Sigmoid colon (tissue), 4 donors: ENCODE measurements at regions not wholly inside any gene's neighbourhood (a gene's known extent, or its start where the extent isn't known, plus 50 kb on each side); places are given as distances from the start of the nearest gene placed in this dataset.

ENCODE experiments used
- CTCF ChIP-seq, 4 experiments: fragments of 450-650 bp in 3 of 4; fragments of 200-600 bp in 1 of 4; IDR thresholded peaks; one replicate each; pipeline ENCODE4 v1.5.1; 2016 to 2019; ENCODE audit warnings: antibody characterized with exemption in 4 of 4, mild to moderate bottlenecking in 3 of 4, moderate library complexity in 2 of 4
- EP300 ChIP-seq, 4 donors: sonication (generic); formaldehyde crosslinking; IDR thresholded peaks; one replicate each; pipeline ENCODE4 v1.6.1; 2017; ENCODE audit warnings: antibody characterized with exemption in 4 of 4
- POLR2A ChIP-seq, 2 donors: fragments of 450-650 bp; IDR thresholded peaks; one replicate each; pipeline ENCODE4 v1.6.1; 2016; ENCODE audit warnings: antibody characterized with exemption in 2 of 2, mild to moderate bottlenecking in 2 of 2, moderate library complexity in 2 of 2
- POLR2AphosphoS5 ChIP-seq, 4 donors: sonication (generic); formaldehyde crosslinking; IDR thresholded peaks; one replicate each; pipeline ENCODE4 v1.6.1; 2017; ENCODE audit warnings: antibody characterized with exemption in 4 of 4

GRCh38 chr2:176619504-176619903, 350.3 kb downstream of the MTX2 start:
- TF ChIP-seq POLR2A (IDR thresholded peaks at IDR 0.05): no peak
- TF ChIP-seq CTCF (IDR thresholded peaks at IDR 0.05): no peak
- TF ChIP-seq POLR2AphosphoS5 (IDR thresholded peaks at IDR 0.05): no peak
- no peak for TF ChIP-seq EP300 (IDR thresholded peaks at IDR 0.05)
